H1 (cell line): ENCODE measurements at regions not wholly inside any gene's neighbourhood (a gene's known extent, or its start where the extent isn't known, plus 50 kb on each side); places are given as distances from the start of the nearest gene placed in this dataset.

Experiments used
- CTCF ChIA-PET: fragments of 300-600 bp; sonication (Branson Sonifier 250); formaldehyde crosslinking; loops from one replicate; lab custom pipeline; 2021; ENCODE audit not compliant: partially characterized antibody; lab: Charles Lee
- POLR2A ChIA-PET: fragments of 300-600 bp; sonication (Branson Sonifier 250); formaldehyde crosslinking; loops from one replicate; lab custom pipeline; 2021; ENCODE audit warnings: inconsistent platforms; ENCODE audit not compliant: partially characterized antibody; lab: Charles Lee
- DNase-seq, 2 experiments: peaks; one replicate each; pipeline versions ENCODE4 v3.0.0 to v3.0.0-alpha.2; 2010 to 2022; ENCODE audit warnings: low spot score in 2 of 2, low read depth in 1 of 2, mixed read lengths in 1 of 2
- FAIRE-seq: peaks from 2 replicates; lab custom pipeline; 2011; peaks lifted over from hg19 to GRCh38; lab: Jason Lieb, UNC
- H2AFZ ChIP-seq: 2 replicates; pipeline ENCODE4 v1.8.1; 2012; ENCODE audit warnings: low read length, inconsistent platforms
- H2AK5ac ChIP-seq: 2 replicates; pipeline ENCODE4 v1.6.1; 2013; ENCODE audit warnings: low read depth, low read length
- H2BK120ac ChIP-seq: replicated peaks from 2 replicates; pipeline ENCODE3; 2013; ENCODE audit warnings: low read depth, low read length, inconsistent platforms
- H2BK12ac ChIP-seq: 2 replicates; pipeline ENCODE4 v1.6.1; 2013; ENCODE audit warnings: low read depth, low read length
- H2BK15ac ChIP-seq: 2 replicates; pipeline ENCODE4 v1.6.1; 2013; ENCODE audit warnings: low read length
- H2BK20ac ChIP-seq: 2 replicates; pipeline ENCODE4 v1.6.1; 2013; ENCODE audit warnings: low read length
- H2BK5ac ChIP-seq: 2 replicates; pipeline ENCODE4 v1.6.1; 2013; ENCODE audit warnings: low read depth, low read length
- H3K14ac ChIP-seq: 2 replicates; pipeline ENCODE4 v1.6.1; 2013; ENCODE audit warnings: inconsistent platforms; ENCODE audit not compliant: insufficient read length
- H3K18ac ChIP-seq: 2 replicates; pipeline ENCODE4 v1.6.1; 2013; ENCODE audit warnings: low read length; ENCODE audit errors: extremely low read depth
- H3K23ac ChIP-seq: 2 replicates; pipeline ENCODE4 v1.6.1; 2013; ENCODE audit warnings: inconsistent platforms; ENCODE audit not compliant: insufficient read length
- H3K23me2 ChIP-seq: 2 replicates; pipeline ENCODE4 v1.6.1; 2013; ENCODE audit warnings: low read depth, low read length
- H3K27ac ChIP-seq: 2 replicates; pipeline ENCODE4 v1.6.1; 2011; ENCODE audit warnings: low read depth, low read length, inconsistent platforms
- H3K27me3 ChIP-seq, 4 experiments: replicated peaks in 1 of 4; 1 replicate in 1 of 4; 2 replicates in 3 of 4; pipeline versions ENCODE4 v1.6.1 to v1.8.1; 2011 to 2013; ENCODE audit warnings: low read length in 3 of 4, mild to moderate bottlenecking in 3 of 4, inconsistent platforms in 2 of 4, mixed read lengths in 2 of 4, moderate library complexity in 1 of 4; ENCODE audit not compliant: control insufficient read depth in 3 of 4, insufficient read depth in 3 of 4; ENCODE audit errors: extremely low read depth in 1 of 4
- H3K36me3 ChIP-seq, 4 experiments: 2 replicates each; pipeline versions ENCODE4 v1.6.1 to v1.8.1; 2011 to 2013; ENCODE audit warnings: mild to moderate bottlenecking in 4 of 4, low read length in 3 of 4, moderate library complexity in 2 of 4, control low read depth in 1 of 4, inconsistent platforms in 1 of 4; ENCODE audit not compliant: insufficient read depth in 4 of 4, control insufficient read depth in 2 of 4
- H3K4ac ChIP-seq: replicated peaks from 2 replicates; pipeline ENCODE3; 2013; ENCODE audit warnings: low read length, low read depth, mixed read lengths, inconsistent platforms; ENCODE audit not compliant: insufficient read length
- H3K4me1 ChIP-seq, 4 experiments: replicated peaks in 1 of 4; 1 replicate in 1 of 4; 2 replicates in 3 of 4; pipeline versions ENCODE4 v1.6.1 to v1.8.1; 2011 to 2013; ENCODE audit warnings: low read length in 3 of 4, inconsistent platforms in 2 of 4, mixed read lengths in 1 of 4; ENCODE audit not compliant: insufficient read depth in 4 of 4, control insufficient read depth in 3 of 4
- H3K4me2 ChIP-seq, 2 experiments: 2 replicates each; pipeline versions ENCODE4 v1.6.1 to v1.8.1; 2011 to 2013; ENCODE audit warnings: low read depth in 2 of 2, low read length in 2 of 2, control low read depth in 1 of 2, inconsistent platforms in 1 of 2, mild to moderate bottlenecking in 1 of 2; ENCODE audit not compliant: insufficient read depth in 1 of 2
- H3K4me3 ChIP-seq, 4 experiments: fragments of 200-600, 300-600 bp in 1 of 4; sonication (generic), shearing (Covaris generic), sonication (Bioruptor Twin) in 1 of 4; 2 replicates each; pipeline versions ENCODE4 v1.5.1 to v1.8.1; 2011 to 2016; ENCODE audit warnings: low read length in 4 of 4, low read depth in 3 of 4, control low read depth in 2 of 4, inconsistent platforms in 2 of 4, mild to moderate bottlenecking in 2 of 4, mixed read lengths in 1 of 4, moderate library complexity in 1 of 4; ENCODE audit not compliant: insufficient read depth in 2 of 4; ENCODE audit errors: extremely low read depth in 1 of 4
- H3K56ac ChIP-seq: replicated peaks from 2 replicates; pipeline ENCODE3; 2013; ENCODE audit warnings: low read depth, mild to moderate bottlenecking, mixed read lengths, low read length, inconsistent platforms; ENCODE audit not compliant: insufficient read length
- H3K79me1 ChIP-seq: 2 replicates; pipeline ENCODE4 v1.6.1; 2013; ENCODE audit warnings: low read depth, low read length, control low read depth
- H3K79me2 ChIP-seq, 2 experiments: 2 replicates each; pipeline versions ENCODE4 v1.6.1 to v1.8.1; 2012 to 2013; ENCODE audit warnings: low read length in 2 of 2, mild to moderate bottlenecking in 2 of 2, inconsistent platforms in 1 of 2; ENCODE audit not compliant: insufficient read depth in 2 of 2, control insufficient read depth in 1 of 2
- H3K9ac ChIP-seq, 4 experiments: replicated peaks in 1 of 4; 1 replicate in 1 of 4; 2 replicates in 3 of 4; pipeline versions ENCODE4 v1.6.1 to v1.8.1; 2011 to 2013; ENCODE audit warnings: low read depth in 3 of 4, low read length in 3 of 4, control low read depth in 2 of 4, mild to moderate bottlenecking in 2 of 4, moderate library complexity in 2 of 4, inconsistent platforms in 1 of 4; ENCODE audit errors: extremely low read depth in 1 of 4
- H3K9me3 ChIP-seq, 2 experiments: 2 replicates each; pipeline versions ENCODE4 v1.6.1 to v1.8.1; 2012 to 2013; ENCODE audit warnings: mild to moderate bottlenecking in 2 of 2, moderate library complexity in 2 of 2, control low read depth in 1 of 2, inconsistent platforms in 1 of 2, low read depth in 1 of 2, low read length in 1 of 2, mixed read lengths in 1 of 2; ENCODE audit not compliant: insufficient read depth in 2 of 2
- H4K20me1 ChIP-seq, 2 experiments: replicated peaks in 1 of 2; 2 replicates each; pipeline versions ENCODE3 to v1.8.1; 2011 to 2013; ENCODE audit warnings: inconsistent platforms in 2 of 2, low read length in 2 of 2, mild to moderate bottlenecking in 1 of 2; ENCODE audit not compliant: insufficient read depth in 2 of 2, control insufficient read depth in 1 of 2
- H4K5ac ChIP-seq: 2 replicates; pipeline ENCODE4 v1.6.1; 2013; ENCODE audit warnings: low read length, low read depth, mixed read lengths, inconsistent platforms; ENCODE audit not compliant: insufficient read length
- H4K8ac ChIP-seq: 2 replicates; pipeline ENCODE4 v1.8.0; 2013; ENCODE audit warnings: mild to moderate bottlenecking, moderate library complexity, low read length, inconsistent platforms; ENCODE audit not compliant: insufficient read depth; ENCODE audit errors: extremely low read depth
- H4K91ac ChIP-seq: replicated peaks from 2 replicates; pipeline ENCODE3; 2013; ENCODE audit warnings: low read length, mixed read lengths, inconsistent platforms; ENCODE audit not compliant: insufficient read length
- CEBPB ChIP-seq: IDR thresholded peaks from 2 replicates; pipeline ENCODE4 v1.6.1; 2012; ENCODE audit warnings: low read depth, low read length
- MAX ChIP-seq: IDR thresholded peaks from 2 replicates; pipeline ENCODE4 v1.6.1; 2012; ENCODE audit warnings: inconsistent platforms
- WGBS, 2 experiments: shearing (Covaris generic) in 1 of 2; methylation state at CpG; one replicate each; pipeline versions ENCODE4 v1.1.6 to v1.1.7; 2013 to 2015; ENCODE audit warnings: low lambda C conversion rate in 2 of 2, mixed read lengths in 2 of 2, inconsistent platforms in 1 of 2, low coverage in 1 of 2, missing lambda C conversion rate in 1 of 2; ENCODE audit not compliant: insufficient replicate concordance in 2 of 2, insufficient coverage in 1 of 2, insufficient read length in 1 of 2; ENCODE audit errors: extremely low coverage in 1 of 2, missing lambda C conversion rate in 1 of 2; 5-methylcytosine and 5-hydroxymethylcytosine counted together

- H4K8ac ChIP-seq = no peak overlapping the region
- no peaks in the 10 kb centered on the region for H3K9me3 ChIP-seq
- no peak overlapping the region for H3K4me2 ChIP-seq
- no peak overlapping the region for H3K56ac ChIP-seq
- H4K5ac ChIP-seq = no peak overlapping the region
- H3K9ac ChIP-seq = no peak overlapping the region
- H2BK20ac ChIP-seq = no peak overlapping the region
- no peaks in the 10 kb centered on the region for H3K23me2 ChIP-seq
- no peak overlapping the region for H2BK15ac ChIP-seq
- H3K4ac ChIP-seq = no peak overlapping the region
- H2BK120ac ChIP-seq = no peak overlapping the region
- ChIA-PET POLR2A (no interaction called here), CTCF (no interaction called here)
- no peaks in the 10 kb centered on the region for H3K79me1 ChIP-seq
- WGBS, 2 experiments = 100% methylated on average over 1 of the region's 1 CpG; no CpG with 5 or more reads in 1 of the 2 experiments
- no peak for FAIRE-seq
- no peaks in the 10 kb centered on the region for H3K4me1 ChIP-seq
- no peak overlapping the region for H3K14ac ChIP-seq
- no peaks in the 10 kb centered on the region; a peak in 1 of 8 replicates for H3K36me3 ChIP-seq
- no peaks in the 10 kb centered on the region for H4K20me1 ChIP-seq
- no peak overlapping the region for H2BK5ac ChIP-seq
- no peak for TF ChIP-seq MAX
- 0 out of 2 replicates have a peak, but pooled peaks have one; percentile 43 for TF ChIP-seq CEBPB
- H3K4me3 ChIP-seq = no peak overlapping the region
- no peaks in the 10 kb centered on the region for H3K27me3 ChIP-seq
- H3K23ac ChIP-seq = no peak overlapping the region
- no peak overlapping the region for H4K91ac ChIP-seq
- no peak overlapping the region for H2BK12ac ChIP-seq
- no peak overlapping the region for H2AFZ ChIP-seq
- H3K18ac ChIP-seq = no peak overlapping the region
- no peak for DNase-seq
- H3K27ac ChIP-seq = no peak overlapping the region
- no peaks in the 10 kb centered on the region for H3K79me2 ChIP-seq
- no peak overlapping the region for H2AK5ac ChIP-seq
Measured at GRCh38 chr9:13817754-13818278, 496.1 kb downstream of the NFIB start.
